GM03348 (cell line): ENCODE measurements at regions not wholly inside any gene's neighbourhood (a gene's known extent, or its start where the extent isn't known, plus 50 kb on each side); places are given as distances from the start of the nearest gene placed in this dataset.
"Not testable (repeated sequence)": the region's sequence is repeated elsewhere in the genome, so short reads cannot be mapped to it uniquely, and the experiment has no call there.

Source experiments
- DNase-seq: peaks from one replicate; pipeline ENCODE4 v3.0.0; 2012; ENCODE audit warnings: low spot score

DNA sequence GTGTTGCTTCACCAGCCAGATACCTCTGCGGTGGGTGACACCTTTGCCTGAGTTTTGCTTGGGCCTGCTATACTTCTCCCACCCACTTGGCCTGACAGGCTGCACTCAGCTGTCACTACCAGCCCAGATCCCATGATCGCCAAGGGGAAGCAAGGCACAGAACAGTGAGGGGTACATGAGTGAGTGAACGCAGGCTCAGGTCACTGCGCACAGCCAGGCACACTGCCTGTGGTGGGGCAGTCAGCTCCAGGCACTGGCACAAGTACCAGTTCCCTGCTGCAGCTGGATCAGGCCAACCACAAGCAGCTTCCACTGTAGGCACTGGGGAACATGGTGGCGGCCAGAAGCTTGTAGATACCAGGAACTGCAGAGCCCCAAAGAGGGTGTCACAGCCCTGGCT, 441.9 kb upstream of the GRM3 start:
- no peak for DNase-seq

DNA sequence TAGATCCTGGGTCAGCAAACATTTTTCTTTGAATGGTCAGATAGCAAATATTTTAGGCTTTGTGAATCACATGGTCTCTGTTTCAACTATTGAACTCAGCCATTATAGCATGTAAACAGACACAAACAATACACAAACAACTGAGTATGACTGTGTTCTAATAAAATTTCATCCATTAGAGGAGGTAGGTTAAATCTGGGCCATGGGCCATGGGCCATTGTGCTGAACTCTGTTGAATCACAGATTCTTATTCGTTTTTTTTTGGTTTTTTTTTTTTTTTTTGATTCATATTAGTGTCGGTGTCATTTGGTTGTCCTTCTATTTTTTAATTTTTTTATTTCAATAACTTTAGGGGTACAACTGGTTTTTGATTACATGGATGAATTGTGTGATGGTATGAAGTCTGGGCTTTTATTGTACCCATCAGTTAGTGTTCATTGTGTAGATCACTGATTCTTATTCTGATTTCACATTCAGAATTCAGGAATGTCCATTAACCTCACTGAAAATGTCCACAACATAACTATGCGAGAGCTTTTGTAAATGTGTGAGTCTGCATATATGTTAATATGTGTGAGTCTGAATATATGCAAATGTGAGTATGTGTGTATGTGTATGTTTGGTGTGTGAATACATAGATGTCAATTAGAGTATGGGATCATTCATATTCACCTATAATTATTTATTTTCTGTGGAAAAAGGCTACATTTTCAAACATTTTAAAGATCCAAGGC, 443.7 kb upstream of the GRM3 start:
- no peak for DNase-seq

DNA sequence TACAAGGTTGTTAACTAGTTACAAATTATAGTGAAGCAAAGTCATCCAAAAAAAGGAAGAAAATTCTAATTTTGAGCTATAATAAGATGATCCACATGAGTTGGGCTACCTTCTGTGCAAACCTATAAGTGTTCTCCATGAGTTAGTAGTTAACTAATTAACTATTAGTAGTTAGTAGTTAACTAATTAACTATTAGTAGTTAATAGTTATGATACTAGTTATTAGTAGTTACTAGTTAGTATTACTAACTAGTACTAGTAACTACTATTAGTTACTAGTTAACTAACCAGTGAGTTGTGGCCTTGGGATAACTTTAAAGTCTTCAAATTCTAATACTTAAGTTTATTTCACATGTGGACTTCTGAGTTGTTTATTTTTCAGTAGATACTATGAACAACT, 453.4 kb upstream of the GRM3 start:
- no peak for DNase-seq

DNA sequence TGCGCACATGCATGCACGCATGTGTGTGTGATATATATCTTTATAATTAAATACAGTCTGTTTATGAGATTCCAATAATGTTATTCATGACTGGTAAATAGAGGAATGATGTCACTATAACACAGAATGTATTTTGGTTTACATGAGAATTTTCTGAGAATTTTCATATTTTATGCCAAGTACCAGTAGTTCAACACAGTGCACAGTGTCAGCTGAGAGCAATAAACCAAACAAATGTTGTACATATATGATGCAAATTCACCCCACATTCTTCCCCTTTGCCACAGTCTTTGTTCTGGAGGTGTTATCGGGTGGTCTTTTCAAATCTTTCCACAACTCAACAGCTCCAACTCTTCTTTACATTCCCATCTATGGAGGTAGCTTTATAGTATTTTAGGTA, 462.2 kb upstream of the GRM3 start:
- DNase-seq = no peak

DNA sequence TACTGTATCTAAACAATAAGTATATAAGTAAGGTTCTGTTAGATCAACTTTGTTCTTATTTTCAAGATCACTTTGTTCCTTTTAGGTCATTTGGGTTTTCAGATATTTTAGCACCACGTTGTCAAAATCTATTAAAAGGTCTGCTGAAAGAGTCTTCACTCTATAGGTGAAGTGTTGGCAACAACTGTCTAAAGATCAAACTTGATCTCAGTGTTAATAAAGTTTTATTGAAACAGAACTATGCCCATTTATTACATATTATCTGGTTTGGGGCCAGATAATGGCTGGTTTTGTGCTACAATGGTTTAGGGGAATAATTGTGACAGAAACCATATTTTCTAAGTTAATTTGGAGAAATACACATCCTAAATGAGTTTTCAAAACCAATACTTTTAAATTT, 478.9 kb upstream of the GRM3 start:
- DNase-seq = no peak

DNA sequence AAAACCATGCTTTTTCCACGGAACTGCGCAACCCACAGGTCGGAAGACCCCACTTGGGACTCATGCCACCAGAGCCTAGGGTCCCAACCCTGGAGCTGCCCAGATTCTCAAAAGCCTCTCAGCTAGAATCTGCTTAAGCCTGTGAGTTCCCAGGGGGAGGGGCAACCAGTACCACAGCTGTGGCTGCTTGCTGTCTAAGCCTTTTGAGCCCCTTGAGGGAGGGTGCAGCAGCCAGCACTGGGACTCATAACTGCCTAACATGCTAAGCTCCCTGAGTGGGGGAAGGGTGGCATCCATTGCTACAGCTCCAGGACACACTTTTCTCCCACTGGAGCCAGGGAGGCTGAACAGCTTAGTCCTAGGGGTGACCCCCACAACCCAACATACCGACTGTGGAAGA, 485.6 kb upstream of the GRM3 start:
- DNase-seq = no peak

DNA sequence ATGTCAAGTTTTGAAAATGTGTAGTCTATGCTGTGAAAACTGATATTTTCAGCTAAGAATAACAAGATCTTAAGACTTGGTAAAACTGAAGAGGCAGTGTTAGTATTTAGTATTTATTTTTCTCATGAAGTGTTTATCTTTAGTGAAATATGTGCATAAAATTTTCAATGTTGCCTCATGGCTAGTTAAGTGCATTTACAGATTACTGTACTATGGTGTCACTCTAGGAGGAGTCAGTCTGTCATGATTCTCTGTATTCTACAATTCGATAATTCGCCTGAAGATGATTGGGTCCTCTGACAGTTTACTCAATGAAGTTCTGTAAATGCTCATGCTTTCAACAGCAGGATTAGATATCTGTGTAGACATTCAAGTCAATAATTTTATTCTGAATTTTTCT, 488.1 kb upstream of the GRM3 start:
- DNase-seq = no peak

DNA sequence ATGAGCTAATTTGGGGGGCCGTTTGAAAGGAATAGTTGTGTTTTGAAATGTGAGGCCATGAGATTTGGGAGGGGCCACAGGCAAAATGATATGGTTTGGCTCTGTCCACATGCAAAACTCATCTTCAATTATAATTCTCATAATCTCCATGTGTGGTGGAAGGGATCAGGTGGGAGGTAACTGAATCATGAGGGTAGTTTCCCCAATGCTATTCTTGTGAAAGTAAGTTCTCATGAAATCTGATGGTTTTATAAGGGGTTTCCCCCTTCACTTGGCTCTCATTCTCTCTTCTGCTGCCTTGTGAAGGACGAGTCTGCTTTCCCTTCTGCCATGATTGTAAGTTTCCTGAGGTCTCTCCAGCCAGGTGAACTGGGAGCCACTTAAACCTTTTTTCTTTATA, 490.8 kb upstream of the GRM3 start:
- DNase-seq = no peak

DNA sequence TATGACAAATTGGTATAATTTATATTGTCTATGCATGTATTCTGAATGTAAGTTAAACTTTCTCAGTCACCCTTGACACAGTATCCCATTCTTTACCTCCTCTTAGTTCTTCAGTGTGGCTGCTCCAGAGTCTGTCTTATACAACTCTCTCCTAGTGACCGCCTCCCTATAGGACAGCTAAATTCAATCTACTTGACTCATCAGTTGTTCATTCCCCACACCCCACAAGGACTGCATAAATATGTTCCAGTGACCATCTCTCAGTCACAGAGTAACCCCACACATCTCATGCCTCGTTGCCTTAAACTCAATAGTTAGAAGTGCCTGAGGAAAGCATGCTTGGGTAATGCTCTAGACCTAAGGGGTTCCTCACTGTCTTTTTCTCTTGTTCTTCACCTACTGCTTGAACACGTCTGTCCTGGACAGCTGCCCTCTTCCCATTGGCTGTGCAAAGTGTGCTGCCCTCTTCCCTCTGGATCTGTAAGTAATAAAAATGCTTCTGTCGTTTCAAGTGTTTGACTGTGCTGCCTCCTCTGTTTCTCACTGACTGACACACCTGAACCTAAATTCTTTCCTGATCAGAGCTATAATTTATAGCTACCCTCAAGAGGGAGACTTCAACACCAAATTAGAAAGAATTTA, 494.6 kb upstream of the GRM3 start:
- no peak for DNase-seq

DNA sequence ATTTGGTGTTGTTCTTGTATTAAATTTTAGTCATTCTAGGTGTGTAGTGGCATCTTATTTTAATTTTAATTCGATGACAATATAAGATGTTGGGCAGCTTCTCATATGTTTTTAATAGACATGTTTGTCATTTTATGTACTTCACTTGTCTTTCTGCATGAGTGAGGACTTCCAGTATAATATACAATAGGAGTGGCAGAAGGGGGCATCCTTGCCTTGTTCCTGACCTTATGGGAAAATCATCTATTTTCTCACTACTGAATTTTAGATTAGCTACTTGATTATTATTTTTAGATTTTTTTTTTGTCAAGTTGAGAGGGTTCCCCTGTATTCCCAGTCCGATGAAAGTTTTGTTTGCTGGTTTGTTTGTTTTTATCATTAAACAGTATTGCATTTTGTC, 495.2 kb upstream of the GRM3 start:
- DNase-seq = no peak

DNA sequence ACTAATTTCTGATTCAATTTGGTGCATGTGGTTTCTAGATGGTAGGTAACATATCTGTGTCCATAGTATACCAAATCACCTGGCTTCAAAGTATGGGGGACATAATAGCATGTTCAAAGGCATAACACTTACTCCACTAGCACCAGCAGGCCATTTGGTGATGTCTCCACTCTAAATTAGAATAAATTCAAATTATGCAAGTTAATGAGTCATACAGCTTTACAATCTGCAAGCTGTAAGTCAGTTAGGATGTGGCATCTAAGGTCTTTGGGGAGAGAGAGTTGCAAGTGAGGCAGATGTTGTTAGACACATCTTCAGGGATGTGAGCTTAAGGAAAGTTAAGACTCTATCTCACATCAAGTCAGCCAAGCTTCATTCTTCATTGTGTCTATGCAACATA, 506.4 kb upstream of the GRM3 start:
- DNase-seq = no peak

DNA sequence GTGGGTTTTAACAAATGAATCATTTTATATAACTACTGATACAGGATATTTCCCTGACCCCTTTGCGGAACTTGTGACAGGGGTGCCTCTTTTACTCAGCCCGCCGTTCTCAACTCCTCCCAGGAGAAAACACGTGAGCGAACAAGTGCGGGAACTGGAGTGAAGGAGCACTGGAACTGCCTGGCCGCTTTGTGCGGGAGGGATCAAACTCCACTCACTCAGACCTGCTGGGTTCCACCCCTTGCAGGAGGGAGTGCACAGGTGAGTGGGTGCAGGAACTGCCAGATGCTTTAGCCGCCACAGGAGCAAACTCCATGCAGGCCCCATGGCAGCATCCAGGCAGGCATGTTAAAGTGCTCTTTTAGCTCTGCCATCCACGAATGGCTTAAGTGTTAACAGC, 513.4 kb upstream of the GRM3 start:
- DNase-seq = no peak

DNA sequence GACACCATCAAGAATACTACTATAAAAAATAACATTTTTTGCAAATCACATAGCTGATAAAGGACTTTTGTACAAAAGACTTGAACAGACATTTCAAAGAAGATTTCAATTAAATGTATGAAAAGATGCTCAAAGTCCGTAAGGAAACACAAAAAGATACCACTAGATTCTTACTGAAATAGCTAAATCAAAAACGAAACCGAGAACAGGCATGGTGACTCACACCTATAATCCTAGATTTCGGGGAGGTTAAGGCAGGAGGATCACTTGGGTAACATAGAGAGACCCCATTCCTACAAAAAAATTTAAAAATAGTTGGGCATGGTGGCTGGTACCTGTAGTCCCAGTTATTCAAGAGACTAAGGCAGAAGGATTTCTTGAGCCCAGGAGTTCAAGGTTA, 520.2 kb upstream of the GRM3 start:
- DNase-seq = no peak

DNA sequence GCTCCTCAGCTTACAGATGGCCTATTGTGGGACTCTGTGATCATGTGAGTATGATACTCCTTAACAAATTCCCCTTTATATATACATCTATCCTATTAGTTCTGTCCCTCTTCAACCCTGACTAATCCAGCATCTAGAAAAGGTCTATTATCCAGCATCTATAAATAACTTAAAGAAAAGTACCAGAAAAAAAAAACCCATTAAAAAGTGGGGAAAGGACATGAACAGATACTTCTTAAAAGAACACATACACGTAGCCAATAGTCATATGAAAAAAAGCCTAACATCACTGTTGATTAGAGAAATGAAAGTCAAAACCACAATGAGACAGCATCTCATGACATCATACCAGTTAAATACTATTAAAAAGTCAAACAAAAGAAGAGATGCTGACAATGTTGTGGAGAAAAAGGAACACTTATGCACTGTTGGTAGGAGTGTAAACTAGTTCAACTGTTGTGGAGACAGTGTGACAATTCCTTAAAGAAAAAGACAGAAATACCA, 549.5 kb upstream of the GRM3 start:
- DNase-seq = no peak

DNA sequence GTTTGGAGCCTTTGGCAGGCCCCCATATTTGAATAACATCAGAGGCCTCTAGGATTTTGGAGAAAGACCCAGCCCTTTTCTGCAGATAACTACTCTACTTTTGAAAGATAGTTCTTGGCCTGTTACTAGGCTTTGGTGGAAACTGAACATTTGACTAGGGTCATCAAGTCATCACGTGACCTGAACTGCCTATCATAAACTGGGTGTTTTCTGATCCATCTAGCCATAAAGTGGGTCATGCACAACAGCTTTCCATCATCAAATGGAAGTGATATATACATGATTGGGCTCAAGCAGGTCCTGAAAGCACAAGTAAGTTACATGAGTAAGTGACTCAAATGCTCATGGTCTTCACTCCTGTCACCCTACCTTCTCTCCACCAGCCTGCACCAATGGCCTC, 552.3 kb upstream of the GRM3 start:
- DNase-seq = no peak

DNA sequence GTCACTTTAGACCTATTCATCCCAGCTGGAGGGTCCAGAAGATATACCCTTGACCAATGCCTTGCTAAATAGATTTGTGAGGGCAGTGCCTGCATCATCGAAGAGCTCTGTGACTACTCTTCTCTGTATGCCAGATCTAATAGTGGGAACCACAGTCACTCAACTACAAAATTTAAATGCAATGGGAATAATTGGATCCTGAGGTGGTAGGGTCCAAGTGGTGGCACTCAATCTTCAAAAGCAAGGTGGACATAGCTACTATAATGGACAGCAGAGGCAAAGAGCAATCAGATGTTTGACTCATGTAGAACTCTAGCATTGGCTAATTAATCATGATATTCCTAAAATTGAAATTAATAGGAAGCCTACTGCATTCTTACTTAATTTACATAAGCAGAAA, 554.3 kb upstream of the GRM3 start:
- no peak for DNase-seq

DNA sequence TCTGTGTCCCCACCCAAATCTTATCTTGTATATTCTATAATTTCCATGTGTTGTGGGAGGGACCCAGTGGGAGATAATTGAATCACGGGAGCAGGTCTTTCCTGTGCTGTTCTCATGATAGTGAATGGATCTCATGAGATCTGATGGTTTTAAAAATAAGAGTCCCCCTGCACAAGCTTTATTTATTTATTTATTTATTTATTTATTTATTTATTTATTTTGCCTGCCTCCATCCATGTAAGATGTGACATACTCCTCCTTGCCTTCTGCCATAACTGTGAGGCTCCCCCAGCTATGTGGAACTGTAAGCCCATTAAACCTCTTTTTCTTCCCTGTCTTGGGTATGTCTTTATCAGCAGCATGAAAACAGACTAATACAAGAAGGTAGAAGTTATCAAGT, 579.1 kb upstream of the GRM3 start:
- DNase-seq = not testable (repeated sequence)

DNA sequence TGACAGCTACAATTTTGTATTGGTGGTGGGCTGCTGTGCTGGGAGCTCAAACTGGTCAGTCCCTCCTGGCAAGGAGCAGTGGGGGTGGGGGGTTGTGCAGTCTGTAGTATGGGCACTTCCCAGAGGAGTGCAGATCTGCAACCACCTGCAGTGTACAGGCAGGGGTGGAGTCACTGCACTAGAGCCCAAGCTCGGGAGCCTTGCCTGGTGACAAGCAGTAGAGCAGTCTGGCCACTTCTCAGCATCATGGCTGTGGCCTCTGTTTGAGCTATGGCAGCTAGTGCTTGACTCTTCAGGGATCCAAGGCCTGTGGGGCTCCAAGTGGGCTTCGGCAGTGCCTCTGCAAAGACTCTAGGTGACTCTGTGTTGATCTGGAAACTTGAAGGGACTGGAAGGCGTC, 585.1 kb upstream of the GRM3 start:
- DNase-seq = no peak

DNA sequence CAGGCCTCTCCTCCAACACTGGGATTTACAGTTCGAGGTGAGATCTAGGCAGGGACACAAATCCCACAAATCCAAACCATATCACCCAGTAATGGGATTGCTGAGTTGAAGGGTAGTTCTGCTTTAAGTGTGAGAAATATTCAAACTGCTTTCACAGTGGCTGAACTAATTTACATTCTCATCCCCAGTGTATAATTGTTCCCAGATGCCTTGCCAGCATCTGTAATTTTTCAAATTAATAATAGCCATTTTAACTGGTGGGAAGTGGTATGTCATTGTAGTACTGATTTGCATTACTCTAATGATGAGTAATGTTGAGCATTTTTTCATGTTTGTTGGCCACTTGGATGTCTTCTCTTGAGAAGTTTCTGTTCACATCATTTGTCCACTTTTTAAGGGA, 592.8 kb upstream of the GRM3 start:
- DNase-seq = no peak

DNA sequence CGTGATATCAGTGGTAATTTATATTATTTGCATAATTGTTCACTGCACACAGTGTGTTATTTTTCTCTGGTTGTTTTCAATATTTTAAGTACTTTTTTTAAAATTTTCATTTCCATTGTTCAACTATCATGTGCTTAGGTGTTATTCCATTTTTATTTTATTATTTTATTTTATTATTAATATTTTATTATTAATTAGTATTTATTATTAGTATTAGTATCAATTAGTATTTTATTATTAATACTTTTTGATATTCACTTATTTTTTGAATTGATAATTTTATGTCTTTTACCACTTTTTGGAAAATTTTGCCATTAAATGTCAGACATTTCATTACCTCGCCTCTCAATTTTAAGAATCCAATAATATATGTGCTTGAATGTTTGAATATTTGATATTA, 593.8 kb upstream of the GRM3 start:
- DNase-seq = no peak

DNA sequence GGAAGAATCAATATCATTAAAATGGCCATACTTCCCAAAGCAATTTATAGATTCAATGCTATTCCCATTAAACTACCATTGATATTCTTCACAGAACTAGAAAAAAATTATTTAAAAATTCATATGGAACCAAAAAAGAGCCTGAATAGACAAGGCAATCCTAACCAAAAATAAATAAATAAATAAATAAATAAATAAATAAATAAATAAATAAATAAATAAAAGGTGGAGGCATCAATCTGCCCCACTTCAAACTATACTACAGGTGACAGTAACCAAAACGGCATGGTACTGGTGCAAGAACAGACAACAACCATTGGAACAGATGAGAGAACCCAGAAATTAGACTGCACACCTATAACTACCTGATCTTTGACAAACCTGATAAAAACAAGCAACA, 598.5 kb upstream of the GRM3 start:
- DNase-seq = not testable (repeated sequence)

DNA sequence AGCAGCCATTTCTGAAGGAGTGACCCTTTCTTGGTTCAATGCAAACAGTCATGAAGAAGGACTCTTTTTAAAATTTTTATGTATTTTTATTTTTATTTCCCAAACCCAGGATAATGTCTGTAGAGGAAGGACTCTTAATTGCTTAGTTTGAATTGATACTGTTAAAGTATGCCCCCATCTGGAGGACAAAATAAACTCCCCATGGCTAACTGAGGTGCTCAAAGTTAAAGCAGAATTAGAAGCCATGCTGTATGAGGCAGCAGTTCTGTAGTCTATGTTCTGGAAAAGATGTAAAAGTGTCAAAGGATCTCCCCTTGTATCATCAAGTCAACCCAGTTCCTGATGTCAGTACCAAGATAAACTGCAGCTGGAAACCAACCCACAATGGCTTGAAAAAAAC, 617.9 kb upstream of the GRM3 start:
- DNase-seq = no peak

DNA sequence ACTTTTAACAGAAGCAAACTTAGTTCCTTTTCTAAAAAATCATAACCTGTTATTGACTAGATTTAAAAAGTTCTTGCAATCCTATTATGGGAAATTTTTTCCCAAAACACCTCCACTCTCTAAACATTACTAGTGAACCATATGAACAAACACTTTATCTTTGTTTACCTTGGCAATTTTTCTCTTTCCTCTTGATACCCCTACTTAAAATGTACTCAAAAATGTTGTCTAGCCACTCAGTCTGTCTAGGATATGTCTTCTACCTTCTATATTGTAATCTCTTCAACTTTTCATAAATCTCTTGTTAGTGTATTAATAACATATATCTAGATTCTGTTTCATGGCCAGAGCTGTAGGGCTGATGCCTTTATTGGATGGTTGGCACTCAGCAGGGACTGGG, 630.0 kb upstream of the GRM3 start:
- DNase-seq = no peak

DNA sequence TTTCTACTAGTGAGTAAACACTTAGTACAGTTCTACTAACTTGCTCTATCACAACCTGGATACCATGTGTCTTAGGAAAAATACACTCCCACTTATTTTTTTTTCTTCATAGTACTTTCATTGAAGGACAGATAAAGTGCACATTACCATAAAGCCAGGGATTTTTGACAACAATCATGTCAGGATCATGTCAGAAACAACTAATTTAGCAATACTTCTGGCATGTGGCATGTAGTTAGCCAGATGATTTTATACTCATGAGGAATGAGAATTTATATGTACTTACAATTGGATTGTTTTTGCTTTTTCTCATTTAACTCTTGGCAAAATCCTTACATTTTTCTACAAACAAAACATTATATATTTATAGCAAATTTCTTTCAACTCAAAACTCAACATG, 630.7 kb upstream of the GRM3 start:
- no peak for DNase-seq
